Stimulated activated CD4-positive, alpha-beta T cell treated with anti-CD3 and anti-CD28 coated beads, TNF-alpha, amount 100 ng/mL, for 48 hours (primary cell): ENCODE measurements at regions not wholly inside any gene's neighbourhood (a gene's known extent, or its start where the extent isn't known, plus 50 kb on each side); places are given as distances from the start of the nearest gene placed in this dataset.

ENCODE experiments used
- DNase-seq, 3 donors: peaks; one replicate each; pipeline ENCODE4 v3.0.0-alpha.2; 2020; ENCODE audit warnings: low read depth in 3 of 3

- DNase-seq: no peak
Observed at GRCh38 chr16:49128740-49129139, 152.9 kb downstream of the CBLN1 start.

GRCh38 chr16:49127103-49127502 lies 154.5 kb downstream of the CBLN1 start:
- no peak for DNase-seq

- DNase-seq: no peak
Observed at GRCh38 chr16:49121636-49122035, 160.0 kb downstream of the CBLN1 start.

GRCh38 chr16:49120631-49121030 lies 161.0 kb downstream of the CBLN1 start:
- DNase-seq: no peak

GRCh38 chr16:49116873-49117272 lies 164.8 kb downstream of the CBLN1 start:
- DNase-seq: no peak

- no peak for DNase-seq
Observed at GRCh38 chr16:49115956-49116355, 165.7 kb downstream of the CBLN1 start.

- no peak for DNase-seq
Observed at GRCh38 chr16:49112754-49113153, 168.9 kb downstream of the CBLN1 start.

- no peak for DNase-seq
Observed at GRCh38 chr16:49111351-49111750, 170.3 kb downstream of the CBLN1 start.

GRCh38 chr16:49108611-49109010 lies 173.0 kb downstream of the CBLN1 start:
- DNase-seq: no peak

- DNase-seq: no peak
Observed at GRCh38 chr16:49103298-49103697, 178.3 kb downstream of the CBLN1 start.

GRCh38 chr16:49101997-49102396 lies 179.6 kb downstream of the CBLN1 start:
- DNase-seq: no peak

- DNase-seq: no peak
Observed at GRCh38 chr16:49100366-49100765, 181.3 kb downstream of the CBLN1 start.

GRCh38 chr16:49097964-49098363 lies 183.7 kb downstream of the CBLN1 start:
- DNase-seq: no peak

- no peak for DNase-seq
Observed at GRCh38 chr16:49096176-49096945, 185.3 kb downstream of the CBLN1 start.

GRCh38 chr16:49095539-49095938 lies 186.1 kb downstream of the CBLN1 start:
- DNase-seq: no peak

GRCh38 chr16:49094471-49094870 lies 187.2 kb downstream of the CBLN1 start:
- DNase-seq: no peak

- no peak for DNase-seq
Observed at GRCh38 chr16:49093939-49094338, 187.7 kb downstream of the CBLN1 start.

- DNase-seq: no peak
Observed at GRCh38 chr16:49092704-49093103, 188.9 kb downstream of the CBLN1 start.

- no peak for DNase-seq
Observed at GRCh38 chr16:49089533-49089932, 192.1 kb downstream of the CBLN1 start.

- DNase-seq: no peak
Observed at GRCh38 chr16:49089039-49089438, 192.6 kb downstream of the CBLN1 start.

- no peak for DNase-seq
Observed at GRCh38 chr16:49085686-49086085, 196.0 kb downstream of the CBLN1 start.

- DNase-seq: no peak
Observed at GRCh38 chr16:49084628-49085390, 196.8 kb downstream of the CBLN1 start.

- no peak for DNase-seq
Observed at GRCh38 chr16:49081554-49081953, 200.1 kb downstream of the CBLN1 start.
